HepG2 (cell line): ENCODE measurements at regions not wholly inside any gene's neighbourhood (a gene's known extent, or its start where the extent isn't known, plus 50 kb on each side); places are given as distances from the start of the nearest gene placed in this dataset.

Source experiments
- ATAC-seq: fragments of 200-7000 bp; cut with Tn5 transposase; 3 replicates; pipeline ENCODE4 v1.9.1; 2020; ENCODE audit warnings: mild to moderate bottlenecking, moderate library complexity
- BruUV-seq: library from RNA; stranded (reverse); fragments of 400-500 nt; replicated peaks from 2 replicates; lab custom pipeline; 2021; lab: Mats Ljungman, UMichigan
- CTCF ChIA-PET: fragments of 300-600 bp; formaldehyde crosslinking; extraction: SDS; loops from one replicate; lab custom pipeline; 2021; ENCODE audit warnings: low total read pairs, inconsistent platforms, low intra/inter-chr PET ratio; lab: Yijun Ruan, JAX
- POLR2A ChIA-PET: fragments of 350-600 bp; sonication (Branson Sonifier 250); formaldehyde crosslinking; loops from one replicate; lab custom pipeline; 2020; ENCODE audit warnings: antibody characterized with exemption, inconsistent platforms; lab: Yijun Ruan, JAX
- DNase-seq: peaks from one replicate; pipeline ENCODE4 v3.0.0-alpha.2; 2015; ENCODE audit warnings: low spot score
- FAIRE-seq: peaks from 3 replicates; lab custom pipeline; 2011; peaks lifted over from hg19 to GRCh38; lab: Jason Lieb, UNC
- H2AFZ ChIP-seq: one replicate; pipeline ENCODE4 v1.6.1; 2011; ENCODE audit warnings: low read length, inconsistent platforms
- H3K27ac ChIP-seq: fragments of 300-600 bp; 3 replicates; pipeline ENCODE4 v1.8.0; 2011; ENCODE audit warnings: mixed run types, mild to moderate bottlenecking, mixed read lengths, low read length, inconsistent platforms; ENCODE audit not compliant: insufficient read depth; ENCODE audit errors: extremely low read length
- H3K27me3 ChIP-seq, 2 experiments: fragments of 200-600 bp in 1 of 2; 2 replicates in 1 of 2; 3 replicates in 1 of 2; pipeline versions ENCODE4 v1.6.0 to v1.8.0; 2011; ENCODE audit warnings: low read length in 2 of 2, mild to moderate bottlenecking in 2 of 2, moderate library complexity in 2 of 2, inconsistent platforms in 1 of 2; ENCODE audit not compliant: insufficient read depth in 2 of 2, control insufficient read depth in 1 of 2
- H3K36me3 ChIP-seq, 2 experiments: fragments of 200-600 bp in 1 of 2; replicated peaks in 1 of 2; 2 replicates in 1 of 2; 3 replicates in 1 of 2; pipeline versions ENCODE4 v1.5.1 to v1.8.0; 2011; ENCODE audit warnings: low read length in 2 of 2, inconsistent platforms in 1 of 2; ENCODE audit not compliant: insufficient read depth in 2 of 2, control insufficient read depth in 1 of 2
- H3K4me1 ChIP-seq: 2 replicates; pipeline ENCODE4 v1.5.1; 2012; ENCODE audit warnings: low read length, inconsistent platforms; ENCODE audit not compliant: insufficient read depth
- H3K4me2 ChIP-seq: 2 replicates; pipeline ENCODE4 v1.6.0; 2011; ENCODE audit warnings: low read depth, low read length, inconsistent platforms
- H3K4me3 ChIP-seq, 3 experiments: fragments of 200-600 bp in 1 of 3; sonication (generic), shearing (Covaris generic) in 1 of 3; replicated peaks in 1 of 3; 2 replicates each; pipeline ENCODE4 v1.5.1; 2011 to 2016; ENCODE audit warnings: low read length in 3 of 3, inconsistent platforms in 2 of 3, low read depth in 2 of 3, mild to moderate bottlenecking in 2 of 3, control low read depth in 1 of 3, mixed read lengths in 1 of 3; ENCODE audit not compliant: insufficient read depth in 1 of 3
- H3K79me2 ChIP-seq: one replicate; pipeline ENCODE4 v1.6.1; 2011; ENCODE audit warnings: low read length, inconsistent platforms; ENCODE audit not compliant: insufficient read depth
- H3K9ac ChIP-seq: 2 replicates; pipeline ENCODE4 v1.6.0; 2011; ENCODE audit warnings: mild to moderate bottlenecking, low read depth, low read length, inconsistent platforms; ENCODE audit not compliant: insufficient read depth
- H3K9me3 ChIP-seq: 2 replicates; pipeline ENCODE4 v1.5.1; 2012; ENCODE audit warnings: mild to moderate bottlenecking, low read length
- H4K20me1 ChIP-seq: 2 replicates; pipeline ENCODE4 v1.6.0; 2011; ENCODE audit warnings: inconsistent platforms, mild to moderate bottlenecking, low read length, moderate library complexity; ENCODE audit not compliant: insufficient read depth
- DBP ChIP-seq: sonication (generic); formaldehyde crosslinking; IDR thresholded peaks from 2 replicates; pipeline ENCODE4 v1.4.0; 2020; ENCODE audit warnings: missing genetic modification reagents; ENCODE audit errors: not compliant biosample characterization
- EEA1 ChIP-seq: sonication (generic); formaldehyde crosslinking; IDR thresholded peaks from 2 replicates; pipeline ENCODE4 v1.5.1; 2020; ENCODE audit warnings: mild to moderate bottlenecking, missing genetic modification reagents, borderline replicate concordance
- NFRKB ChIP-seq: fragments of 450-650 bp; IDR thresholded peaks from 2 replicates; pipeline ENCODE4 v1.6.1; 2017
- SP4 ChIP-seq: sonication (generic); formaldehyde crosslinking; IDR thresholded peaks from 2 replicates; pipeline ENCODE4 v1.8.1; 2023; ENCODE audit warnings: mild to moderate bottlenecking, missing genetic modification reagents
- TFDP1 ChIP-seq: IDR thresholded peaks from 2 replicates; pipeline ENCODE4 v1.6.1; 2016; ENCODE audit warnings: missing compliant biosample characterization, missing genetic modification reagents, borderline replicate concordance
- ZBTB33 ChIP-seq: sonication (generic); formaldehyde crosslinking; IDR thresholded peaks from 2 replicates; pipeline ENCODE4 v1.4.0; 2020; ENCODE audit warnings: missing genetic modification reagents
- ZNF124 ChIP-seq: sonication (generic); formaldehyde crosslinking; IDR thresholded peaks from 2 replicates; pipeline ENCODE4 v1.4.0; 2020; ENCODE audit warnings: missing genetic modification reagents
- ZNF24 ChIP-seq: fragments of 450-650 bp; IDR thresholded peaks from 2 replicates; pipeline ENCODE4 v1.6.1; 2017; ENCODE audit warnings: antibody characterized with exemption, mild to moderate bottlenecking
- ZNF296 ChIP-seq: sonication (generic); formaldehyde crosslinking; conservative IDR thresholded peaks from 2 replicates; pipeline ENCODE4 v1.5.0; 2020; ENCODE audit warnings: mild to moderate bottlenecking, missing genetic modification reagents
- ZSCAN30 ChIP-seq: sonication (generic); formaldehyde crosslinking; IDR thresholded peaks from 2 replicates; pipeline ENCODE4 v1.5.0; 2020; ENCODE audit warnings: mild to moderate bottlenecking, missing genetic modification reagents
- WGBS: methylation state at CpG from one replicate; pipeline ENCODE4 v1.1.6; 2017; ENCODE audit warnings: low lambda C conversion rate; 5-methylcytosine and 5-hydroxymethylcytosine counted together
- in situ Hi-C: cut with HindIII; loops from 2 replicates; pipeline ENCODE4 v1.10.0; 2017; ENCODE audit warnings: low pct_unique_long_range_greater_than_20kb; ENCODE audit not compliant: extremely low pct_ligation_motif_present
- intact Hi-C: fragments of 100-400 bp; cut with micrococcal nuclease; formaldehyde crosslinking; loops from one replicate; pipeline ENCODE4 v1.10.0; 2022; ENCODE audit not compliant: unreplicated experiment

GRCh38 chr4:3871181-3871852 lies 105.1 kb downstream of the ADRA2C start:
- no peak overlapping the region for H2AFZ ChIP-seq
- WGBS, result 76% methylated on average over 44 of the region's 53 CpGs
- POLR2A ChIA-PET, result no interaction called here
- no peaks in the 10 kb centered on the region for H4K20me1 ChIP-seq
- BruUV-seq, result no TSS peak
- no peak overlapping the region for H3K4me3 ChIP-seq
- FAIRE-seq (no peak), DNase-seq (no peak)
- CTCF ChIA-PET, result no interaction called here
- H3K36me3 ChIP-seq, result no peaks in the 10 kb centered on the region
- H3K4me1 ChIP-seq, result peaks cover 25% of the 10 kb centered on the region
- no peaks in the 10 kb centered on the region for H3K79me2 ChIP-seq
- in situ Hi-C loops, result loop anchor here (5.0 kb wide), 1 partner anchor 84 kb away; no protein-coding TSS in a partner anchor
- no peak overlapping the region for H3K9ac ChIP-seq
- no peak overlapping the region for H3K4me2 ChIP-seq
- no peak for TF ChIP-seq EEA1 (CRISPR knock-in tag)
- no peak for TF ChIP-seq ZNF124 (CRISPR knock-in tag)
- no peak for TF ChIP-seq SP4 (CRISPR knock-in tag)
- no peak for TF ChIP-seq DBP
- TF ChIP-seq NFRKB, result no peak
- no peak for TF ChIP-seq ZSCAN30 (CRISPR knock-in tag)
- no peak for TF ChIP-seq ZBTB33 (CRISPR knock-in tag)
- TF ChIP-seq ZNF296, result no peak
- no peak for TF ChIP-seq TFDP1 (CRISPR knock-in tag)
- TF ChIP-seq ZNF24, result no peak
- TF ChIP-seq, all 625 proteins: peak for 0
- no peak for ATAC-seq
- Histone ChIP-seq H3K27ac (no peak overlapping the region), H3K27me3 (peaks cover 0 to 36% of the 10 kb centered on the region in 2 experiments; a peak in 3 of 5 replicates), H3K9me3 (no peaks in the 10 kb centered on the region)
- intact Hi-C loops, result loop anchor here (10.0 kb wide), 1 partner anchor 47 kb away; no protein-coding TSS in a partner anchor
